Neuronal stem cell (in vitro differentiated cells): ENCODE measurements at regions not wholly inside any gene's neighbourhood (a gene's known extent, or its start where the extent isn't known, plus 50 kb on each side); places are given as distances from the start of the nearest gene placed in this dataset.

Experiments used
- DNase-seq: peaks from one replicate; pipeline ENCODE4 v3.0.0-alpha.2; 2013; ENCODE audit warnings: low spot score
- H2AFZ ChIP-seq: one replicate; pipeline ENCODE4 v1.6.1; 2013; ENCODE audit warnings: mild to moderate bottlenecking, low read length, inconsistent platforms
- H2AK5ac ChIP-seq: 2 replicates; pipeline ENCODE4 v1.6.1; 2013; ENCODE audit warnings: low read depth, mild to moderate bottlenecking, inconsistent platforms, low read length, moderate library complexity, mixed read lengths
- H2BK120ac ChIP-seq: 2 replicates; pipeline ENCODE4 v1.6.1; 2013; ENCODE audit warnings: low read depth, mild to moderate bottlenecking, inconsistent platforms, low read length, moderate library complexity, mixed read lengths
- H2BK12ac ChIP-seq: one replicate; pipeline ENCODE4 v1.6.1; 2013; ENCODE audit warnings: low read length, inconsistent platforms
- H2BK15ac ChIP-seq: 2 replicates; pipeline ENCODE4 v1.6.1; 2013; ENCODE audit warnings: mild to moderate bottlenecking, low read length, inconsistent platforms, mixed read lengths
- H2BK5ac ChIP-seq: one replicate; pipeline ENCODE4 v1.6.1; 2013; ENCODE audit warnings: inconsistent platforms, mild to moderate bottlenecking, low read length, moderate library complexity
- H3K14ac ChIP-seq: one replicate; pipeline ENCODE4 v1.6.1; 2013; ENCODE audit warnings: low read length, inconsistent platforms
- H3K18ac ChIP-seq: 2 replicates; pipeline ENCODE4 v1.6.1; 2013; ENCODE audit warnings: low read length, inconsistent platforms
- H3K23ac ChIP-seq: 2 replicates; pipeline ENCODE4 v1.6.1; 2013; ENCODE audit warnings: low read depth, mild to moderate bottlenecking, mixed read lengths, low read length, inconsistent platforms; ENCODE audit not compliant: poor library complexity
- H3K27ac ChIP-seq: replicated peaks from 3 replicates; pipeline ENCODE4 v1.5.1; 2013; ENCODE audit warnings: low read length, inconsistent platforms
- H3K27me3 ChIP-seq, 3 experiments: 2 replicates each; pipeline ENCODE4 v1.6.1; 2013; ENCODE audit warnings: low read length in 3 of 3, mild to moderate bottlenecking in 2 of 3, inconsistent platforms in 1 of 3, low read depth in 1 of 3, mixed read lengths in 1 of 3, moderate library complexity in 1 of 3; ENCODE audit not compliant: control insufficient read depth in 3 of 3, insufficient read depth in 3 of 3
- H3K36me3 ChIP-seq, 2 donors: replicated peaks in 1 of 2; 2 replicates each; pipeline ENCODE4 v1.6.1; 2013; ENCODE audit warnings: low read length in 2 of 2; ENCODE audit not compliant: control insufficient read depth in 2 of 2, insufficient read depth in 2 of 2
- H3K4ac ChIP-seq: 2 replicates; pipeline ENCODE4 v1.6.1; 2013; ENCODE audit warnings: inconsistent platforms, mild to moderate bottlenecking, low read length, moderate library complexity
- H3K4me1 ChIP-seq, 2 donors: 1 replicate in 1 of 2; 2 replicates in 1 of 2; pipeline ENCODE4 v1.6.1; 2013; ENCODE audit warnings: low read length in 2 of 2, low read depth in 1 of 2; ENCODE audit not compliant: control insufficient read depth in 2 of 2, insufficient read depth in 1 of 2
- H3K4me2 ChIP-seq: one replicate; pipeline ENCODE4 v1.6.1; 2013; ENCODE audit warnings: mild to moderate bottlenecking, low read length, inconsistent platforms; ENCODE audit not compliant: insufficient read depth, poor library complexity, severe bottlenecking
- H3K4me3 ChIP-seq, 2 donors: 2 replicates each; pipeline ENCODE4 v1.5.1; 2013; ENCODE audit warnings: low read length in 2 of 2, mild to moderate bottlenecking in 2 of 2, inconsistent platforms in 1 of 2, moderate library complexity in 1 of 2
- H3K79me1 ChIP-seq: one replicate; pipeline ENCODE4 v1.6.1; 2013; ENCODE audit warnings: low read depth, mild to moderate bottlenecking, inconsistent platforms, low read length, moderate library complexity
- H3K9ac ChIP-seq: one replicate; pipeline ENCODE4 v1.6.1; 2013; ENCODE audit warnings: mild to moderate bottlenecking, low read depth, low read length, inconsistent platforms; ENCODE audit not compliant: poor library complexity
- H3K9me3 ChIP-seq, 2 donors: replicated peaks in 1 of 2; 2 replicates each; pipeline versions ENCODE3 to v1.6.1; 2013; ENCODE audit warnings: low read length in 2 of 2, mild to moderate bottlenecking in 2 of 2, inconsistent platforms in 1 of 2, low read depth in 1 of 2, mixed read lengths in 1 of 2, moderate library complexity in 1 of 2; ENCODE audit not compliant: control insufficient read depth in 2 of 2, insufficient read depth in 1 of 2
- H4K8ac ChIP-seq: one replicate; pipeline ENCODE4 v1.6.1; 2013; ENCODE audit warnings: low read depth, mild to moderate bottlenecking, inconsistent platforms, low read length, moderate library complexity
- H4K91ac ChIP-seq: one replicate; pipeline ENCODE4 v1.6.1; 2013; ENCODE audit warnings: low read length, low read depth, mild to moderate bottlenecking, inconsistent platforms; ENCODE audit not compliant: poor library complexity
- WGBS, 2 donors: extraction: QIAGEN DNeasy Blood & Tissue Kit; methylation state at CpG; one replicate each; pipeline ENCODE4 v1.1.7; 2013; ENCODE audit warnings: missing lambda C conversion rate in 2 of 2, mixed read lengths in 1 of 2; ENCODE audit not compliant: insufficient read length in 2 of 2, insufficient replicate concordance in 1 of 2; ENCODE audit errors: extremely low coverage in 2 of 2; 5-methylcytosine and 5-hydroxymethylcytosine counted together

- H2AK5ac ChIP-seq: no peak overlapping the region
Measured at GRCh38 chr2:176760439-176760838, 452.2 kb upstream of the HNRNPA3 start.

DNA sequence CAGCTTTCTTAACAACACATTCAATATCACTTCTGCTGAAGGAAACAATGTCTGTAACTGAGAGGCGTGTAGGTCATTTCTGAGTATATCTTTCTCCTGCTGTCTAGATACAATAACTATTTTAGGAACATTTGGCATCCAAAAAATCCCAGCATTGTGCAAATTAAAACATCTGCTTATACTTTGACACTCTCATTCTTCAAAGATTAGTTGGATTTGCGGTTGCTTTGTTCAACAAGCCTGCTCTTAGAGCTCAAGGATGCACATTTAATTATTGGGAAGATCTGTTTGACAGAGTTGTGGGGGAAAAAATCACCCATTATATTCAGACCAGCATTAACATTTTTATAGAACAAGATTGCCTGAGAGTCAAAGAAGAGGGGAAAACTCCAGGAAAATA lies 449.5 kb upstream of the HNRNPA3 start:
- DNase-seq: no peak
- Histone ChIP-seq H3K9me3 (no peaks in the 10 kb centered on the region), H3K4me3 (no peak overlapping the region), H3K4me2 (no peak overlapping the region), H3K27ac (no peak overlapping the region), H2AK5ac (no peak overlapping the region), H2BK120ac (no peak overlapping the region), H3K9ac (no peak overlapping the region), H2BK15ac (no peak overlapping the region), H3K4ac (no peak overlapping the region), H3K27me3 (no peaks in the 10 kb centered on the region), H2BK5ac (no peak overlapping the region), H3K79me1 (no peaks in the 10 kb centered on the region), H4K91ac (no peak overlapping the region), H2BK12ac (no peak overlapping the region), H3K23ac (no peak overlapping the region), H2AFZ (no peak overlapping the region), H4K8ac (no peak overlapping the region), H3K4me1 (peaks cover 0 to 7% of the 10 kb centered on the region in 2 donors), H3K36me3 (no peaks in the 10 kb centered on the region), H3K14ac (no peak overlapping the region), H3K18ac (no peak overlapping the region)
- WGBS, 2 donors: no CpG with 5 or more reads among the region's 2 CpGs

More at GRCh38 chr2:176760439-176760838, 452.2 kb upstream of the HNRNPA3 start:
- Histone ChIP-seq H3K36me3 (no peaks in the 10 kb centered on the region), H3K27me3 (no peaks in the 10 kb centered on the region), H3K79me1 (no peaks in the 10 kb centered on the region), H3K14ac (no peak overlapping the region), H3K18ac (no peak overlapping the region), H3K23ac (no peak overlapping the region), H2BK120ac (no peak overlapping the region), H3K4me3 (no peak overlapping the region), H3K4ac (no peak overlapping the region), H3K9me3 (no peaks in the 10 kb centered on the region), H2AFZ (no peak overlapping the region), H3K27ac (no peak overlapping the region), H4K91ac (no peak overlapping the region), H2BK12ac (no peak overlapping the region), H4K8ac (no peak overlapping the region), H3K9ac (no peak overlapping the region), H3K4me1 (peaks cover 0 to 7% of the 10 kb centered on the region in 2 donors), H2BK5ac (no peak overlapping the region), H3K4me2 (no peak overlapping the region), H2BK15ac (no peak overlapping the region)
- no CpG with 5 or more reads among the region's 4 CpGs for WGBS, 2 donors
- DNase-seq: no peak

DNA sequence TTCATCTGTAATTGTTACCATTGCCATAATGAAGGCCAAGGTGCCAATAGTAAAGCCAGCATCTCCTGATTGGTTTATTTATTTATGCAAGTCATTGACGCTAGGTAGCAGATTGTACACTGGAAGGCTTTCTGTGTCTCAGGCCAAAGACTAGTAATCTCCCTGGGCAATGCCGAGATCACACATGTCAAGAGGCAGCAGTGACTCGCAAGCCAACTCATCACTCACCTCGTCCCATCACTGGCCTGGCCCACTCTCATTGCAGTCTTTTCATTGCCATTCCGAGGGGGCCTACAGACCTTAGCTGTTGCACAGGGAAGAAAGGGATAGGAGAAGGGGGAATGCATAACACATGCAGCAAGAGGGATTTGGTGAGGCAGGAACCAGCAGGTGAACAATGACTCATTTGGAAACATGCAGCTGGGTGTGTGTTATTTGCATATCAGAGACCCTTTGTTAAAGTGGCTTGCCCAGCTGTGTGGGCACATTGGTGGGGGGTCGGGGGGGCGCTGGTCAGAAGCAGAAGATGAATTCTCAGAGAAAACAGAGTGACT lies 448.7 kb upstream of the HNRNPA3 start:
- Histone ChIP-seq H3K14ac (no peak overlapping the region), H2BK5ac (no peak overlapping the region), H3K4me2 (no peak overlapping the region), H3K9me3 (no peaks in the 10 kb centered on the region), H3K9ac (no peak overlapping the region), H3K36me3 (no peaks in the 10 kb centered on the region), H3K27ac (no peak overlapping the region), H2BK120ac (no peak overlapping the region), H3K4me1 (peaks cover 0 to 7% of the 10 kb centered on the region in 2 donors), H2AFZ (no peak overlapping the region), H3K23ac (no peak overlapping the region), H2BK15ac (no peak overlapping the region), H3K27me3 (no peaks in the 10 kb centered on the region), H3K4ac (no peak overlapping the region), H4K8ac (no peak overlapping the region), H2BK12ac (no peak overlapping the region), H3K4me3 (no peak overlapping the region), H3K79me1 (no peaks in the 10 kb centered on the region), H3K18ac (no peak overlapping the region), H2AK5ac (no peak overlapping the region), H4K91ac (no peak overlapping the region)
- no CpG with 5 or more reads among the region's 7 CpGs for WGBS, 2 donors
- DNase-seq: peak; percentile 18

DNA sequence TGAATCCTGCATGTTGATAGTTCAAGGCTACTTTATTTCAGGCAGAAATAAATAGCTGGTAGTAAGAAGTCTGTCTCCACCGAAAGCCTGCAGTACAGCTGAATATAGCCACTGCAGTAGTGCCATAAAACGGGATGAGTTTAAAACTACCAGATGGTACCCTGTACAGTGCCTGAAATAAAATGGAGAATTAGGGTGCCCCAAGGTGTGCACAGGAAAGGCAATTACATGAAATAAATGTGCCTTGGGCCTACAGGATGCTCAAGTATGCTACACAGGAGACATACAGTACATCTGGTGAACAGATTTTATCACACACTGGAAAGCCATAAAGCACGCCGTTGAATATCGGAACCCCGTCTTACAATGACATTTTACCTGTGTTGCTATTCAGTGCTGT lies 447.7 kb upstream of the HNRNPA3 start:
- Histone ChIP-seq H3K27me3 (no peaks in the 10 kb centered on the region), H3K14ac (no peak overlapping the region), H3K4me2 (no peak overlapping the region), H3K79me1 (no peaks in the 10 kb centered on the region), H3K27ac (no peak overlapping the region), H3K4me1 (peaks cover 0 to 7% of the 10 kb centered on the region in 2 donors), H4K8ac (no peak overlapping the region), H4K91ac (no peak overlapping the region), H2BK5ac (no peak overlapping the region), H3K9ac (no peak overlapping the region), H2BK120ac (no peak overlapping the region), H3K9me3 (no peaks in the 10 kb centered on the region), H2AK5ac (no peak overlapping the region), H2AFZ (no peak overlapping the region), H3K4ac (no peak overlapping the region), H3K23ac (no peak overlapping the region), H3K4me3 (no peak overlapping the region), H3K18ac (no peak overlapping the region), H3K36me3 (no peaks in the 10 kb centered on the region), H2BK12ac (no peak overlapping the region), H2BK15ac (no peak overlapping the region)
- no CpG with 5 or more reads among the region's 6 CpGs for WGBS, 2 donors
- no peak for DNase-seq
